ENCODE measurements at regions not wholly inside any gene's neighbourhood (a gene's known extent, or its start where the extent isn't known, plus 50 kb on each side); places are given as distances from the start of the nearest gene placed in this dataset.
"Not testable (repeated sequence)": the region's sequence is repeated elsewhere in the genome, so short reads cannot be mapped to it uniquely, and the experiment has no call there.

DNA sequence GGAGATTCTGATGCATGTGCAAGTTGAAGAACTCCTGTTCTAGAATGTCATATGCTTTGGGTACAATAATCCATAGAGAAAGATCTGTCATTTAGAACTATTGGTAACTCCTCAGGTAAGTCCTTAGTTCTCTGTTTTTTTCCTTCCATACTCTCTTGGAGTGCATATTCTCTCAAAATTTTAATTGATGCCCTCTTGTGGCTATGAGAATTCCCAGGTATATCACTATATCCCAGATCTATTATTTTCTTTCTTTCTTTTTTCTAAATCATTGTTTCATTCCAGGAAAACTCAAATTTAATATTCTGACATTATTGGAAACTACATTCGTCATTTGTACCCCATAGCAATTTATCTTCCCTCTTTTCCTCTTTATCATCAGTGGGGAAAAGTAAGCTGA lies 485.4 kb downstream of the KLF5 start:
- DNase-seq = no peak

DNA sequence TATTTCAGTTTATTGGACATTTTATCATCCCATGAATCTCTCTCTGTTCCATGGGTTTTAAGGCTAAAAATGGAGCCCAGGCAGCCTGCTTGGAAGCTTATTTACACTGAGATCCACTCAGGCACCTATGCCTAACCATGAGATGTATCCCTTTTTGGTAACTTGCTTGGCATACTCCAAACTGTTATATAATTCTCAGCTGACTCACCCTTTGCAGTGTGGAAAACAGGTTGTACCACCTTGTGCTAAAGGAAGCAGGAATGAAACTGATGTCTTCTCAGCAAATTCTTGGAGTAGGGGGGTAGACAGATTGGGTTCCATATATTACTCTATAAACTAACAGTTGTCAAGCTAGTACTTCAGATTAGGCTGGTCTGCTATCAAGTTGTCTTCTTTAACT lies 483.6 kb downstream of the KLF5 start:
- no peak for DNase-seq

DNA sequence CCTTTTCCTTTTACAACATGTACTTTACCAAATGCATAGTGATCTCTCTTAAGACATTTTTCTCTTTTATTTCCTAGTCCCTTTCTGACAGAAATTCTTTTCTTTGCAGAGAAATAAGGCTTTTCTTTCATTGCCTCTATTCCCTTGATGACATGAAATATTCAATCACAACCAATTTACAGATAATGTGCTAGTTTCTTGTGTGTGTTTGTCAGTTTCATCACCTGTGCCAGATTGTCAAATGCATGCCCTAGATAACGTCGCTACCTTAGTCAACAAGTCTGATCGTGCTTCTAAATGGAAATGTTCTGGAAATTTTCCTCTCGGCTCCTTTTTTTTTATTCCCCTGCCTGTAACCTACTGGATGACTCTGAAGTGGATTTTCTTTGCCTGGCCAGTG lies 478.1 kb downstream of the KLF5 start:
- DNase-seq = no peak

DNA sequence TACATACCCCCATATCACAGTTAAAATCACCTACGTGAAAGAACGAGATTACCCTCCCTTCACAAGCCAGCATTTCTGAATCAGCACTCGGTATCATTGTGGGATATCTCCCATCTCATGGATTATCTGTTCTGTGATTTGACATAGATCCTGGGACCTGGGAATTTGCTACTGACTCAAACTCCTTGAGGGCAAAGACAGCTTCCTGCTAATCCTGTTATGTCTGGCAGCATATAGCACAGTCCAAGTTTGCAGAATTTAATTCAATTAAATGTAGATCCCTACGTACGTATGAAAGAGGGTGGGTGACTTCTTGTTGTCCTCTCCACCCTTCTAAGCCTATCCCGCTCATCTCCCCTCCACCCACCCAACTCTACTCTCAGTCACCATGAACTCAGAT lies 476.5 kb downstream of the KLF5 start:
- no peak for DNase-seq

DNA sequence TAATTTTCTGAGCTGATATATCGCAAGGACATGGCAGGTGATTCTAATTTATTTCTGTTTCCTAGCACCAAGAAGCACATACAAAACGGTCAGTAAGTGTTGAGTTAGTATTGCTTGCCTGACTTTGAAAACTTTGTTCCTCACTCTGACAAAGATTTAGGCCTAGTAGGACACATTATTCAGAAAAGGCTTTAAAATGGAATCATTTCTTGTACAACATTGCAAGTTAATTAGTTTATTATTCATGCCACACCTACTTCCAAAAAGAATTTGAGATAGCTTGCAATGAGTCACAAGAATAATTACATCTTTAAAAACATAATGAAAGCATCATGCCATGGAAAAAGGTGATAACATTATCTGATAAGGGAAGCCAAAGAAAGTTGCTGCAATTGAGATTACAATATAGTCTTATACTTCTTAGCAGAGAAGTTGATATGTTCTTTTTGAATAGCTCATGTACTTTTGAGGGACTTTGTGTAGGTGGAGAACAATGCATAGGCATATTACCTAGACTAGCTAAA lies 474.2 kb downstream of the KLF5 start:
- no peak for DNase-seq

DNA sequence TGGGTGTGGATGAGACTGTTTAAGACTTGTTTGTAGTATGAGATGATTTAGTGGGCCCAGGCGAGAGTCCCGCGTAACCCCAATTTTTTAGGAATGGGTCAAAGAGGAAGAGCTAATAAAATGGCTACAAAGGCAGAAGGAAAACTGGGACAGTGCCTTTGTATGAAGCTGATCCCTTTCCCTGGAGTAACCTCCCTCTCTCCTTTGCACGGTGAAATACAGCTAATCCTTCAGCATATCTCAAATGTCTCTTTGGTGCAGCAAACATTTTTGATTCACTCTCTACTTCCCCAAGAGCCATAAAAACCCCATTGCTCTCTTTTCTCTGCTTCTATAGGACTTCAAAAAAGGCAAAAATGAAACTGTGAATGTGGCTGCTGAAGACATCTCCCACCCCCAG lies 473.8 kb downstream of the KLF5 start:
- DNase-seq = no peak

DNA sequence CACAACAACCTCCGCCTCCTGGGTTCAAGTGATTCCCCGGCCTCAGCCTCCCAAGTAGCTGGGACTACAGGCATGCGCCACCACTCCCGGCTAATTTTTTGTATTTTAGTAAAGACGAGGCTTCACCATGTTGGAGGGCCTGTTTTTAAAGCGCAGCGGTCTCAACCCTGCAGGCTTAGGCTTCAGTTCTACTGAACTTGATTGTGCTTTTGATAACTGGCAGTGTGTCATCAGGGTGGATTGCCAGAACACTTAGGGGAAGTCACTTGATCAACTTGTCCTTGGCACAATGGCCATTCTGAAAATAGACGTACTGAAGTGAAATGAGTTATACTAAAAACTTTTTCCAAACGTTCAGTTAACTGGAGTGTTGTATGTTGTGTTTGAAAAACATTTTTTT lies 472.2 kb downstream of the KLF5 start:
- no peak for DNase-seq

DNA sequence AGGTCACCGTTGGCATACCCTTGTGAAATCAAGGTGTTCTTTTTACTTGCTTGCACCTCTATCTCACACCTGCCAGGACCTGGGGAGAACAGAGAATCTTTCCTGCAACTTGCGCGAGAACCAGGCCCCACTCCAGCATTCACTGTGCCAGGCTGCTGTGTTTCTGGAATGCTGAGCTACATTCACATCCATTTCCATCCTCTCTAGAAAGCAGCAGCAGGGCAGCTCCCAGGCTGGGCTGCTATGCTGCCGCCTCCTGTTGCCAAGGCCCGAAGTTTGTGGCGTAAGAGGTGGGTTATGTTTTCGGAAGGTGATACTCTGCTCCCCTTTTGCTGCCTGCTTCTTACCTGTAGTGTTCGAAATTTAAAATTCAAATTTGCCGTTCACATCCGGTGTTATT lies 464.1 kb downstream of the KLF5 start:
- no peak for DNase-seq

DNA sequence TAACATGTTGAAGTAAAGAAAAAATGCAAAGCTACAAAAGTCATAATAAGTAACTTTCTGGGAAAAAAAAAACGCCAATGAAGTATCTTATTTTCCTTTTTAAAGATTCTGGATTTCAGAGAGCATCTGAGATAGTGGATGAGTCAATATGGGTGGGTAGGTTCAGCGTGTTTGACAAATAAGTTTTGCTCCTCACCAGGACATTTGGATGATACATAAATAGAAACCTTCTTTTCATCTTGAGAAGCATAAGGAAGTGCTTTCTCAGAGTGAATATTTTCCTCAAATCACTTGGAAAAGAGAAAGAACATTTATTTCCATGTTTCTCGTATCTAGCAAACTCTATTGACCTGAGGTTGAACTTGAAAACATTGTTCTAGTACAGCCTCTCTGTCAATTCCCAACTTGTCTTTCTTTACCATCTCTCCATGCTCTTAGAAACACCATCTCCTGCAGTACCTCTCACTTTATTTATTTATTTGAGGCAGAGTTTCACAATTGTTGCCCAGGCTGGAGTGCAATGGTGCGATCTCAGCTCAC lies 463.2 kb downstream of the KLF5 start:
- no peak for DNase-seq

DNA sequence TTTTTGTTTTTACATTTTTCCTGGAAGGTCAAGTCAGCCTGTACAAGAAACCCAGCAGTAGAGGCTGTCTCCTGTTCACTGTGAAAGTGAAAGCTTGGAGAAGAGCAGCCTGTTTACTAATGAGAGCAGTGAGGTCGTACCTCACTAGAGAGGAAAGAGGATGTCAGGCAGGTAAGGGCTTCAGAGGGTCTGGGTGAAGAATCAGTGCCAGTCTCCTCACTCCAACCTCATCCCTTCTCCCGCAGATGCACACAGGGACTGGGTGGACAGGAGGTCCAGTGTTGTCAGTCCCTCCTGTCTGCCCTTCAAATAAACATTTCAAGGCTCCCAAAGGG lies 462.5 kb downstream of the KLF5 start:
- DNase-seq = peak; percentile 21

DNA sequence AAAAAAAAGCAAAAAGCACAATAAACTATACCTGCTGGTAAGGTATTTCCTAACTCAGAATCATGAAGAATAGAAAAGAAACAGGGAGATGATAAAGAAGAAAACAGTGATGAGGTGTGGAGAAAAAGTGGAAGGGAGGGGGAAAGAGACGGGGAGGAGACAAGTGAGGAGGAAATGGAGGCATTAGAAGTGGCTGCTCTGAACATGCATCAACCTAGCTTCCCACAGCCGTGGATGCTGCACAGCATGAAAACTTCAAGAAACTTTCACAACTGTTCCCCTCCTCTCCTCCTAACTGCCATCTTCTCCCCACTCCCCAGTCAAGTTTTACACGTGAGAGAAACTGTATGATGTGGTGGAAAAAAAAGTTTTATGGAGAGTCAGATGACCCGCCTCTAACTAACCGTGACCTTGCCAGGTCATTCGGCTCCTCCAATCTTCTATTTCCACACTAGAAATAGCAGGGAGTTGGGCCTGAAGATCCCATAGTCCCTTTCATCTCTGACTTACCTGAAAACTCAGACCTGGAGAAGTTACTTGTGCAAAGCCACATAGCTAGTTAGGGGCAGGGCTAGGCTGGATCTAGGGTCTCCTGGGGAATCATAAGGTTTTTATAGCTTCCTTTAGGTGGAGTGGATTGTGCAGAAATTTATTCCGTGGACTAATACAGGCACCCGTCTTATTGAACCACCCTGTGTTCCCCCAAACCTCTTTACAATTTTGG lies 461.9 kb downstream of the KLF5 start:
- DNase-seq = peak; percentile 38

DNA sequence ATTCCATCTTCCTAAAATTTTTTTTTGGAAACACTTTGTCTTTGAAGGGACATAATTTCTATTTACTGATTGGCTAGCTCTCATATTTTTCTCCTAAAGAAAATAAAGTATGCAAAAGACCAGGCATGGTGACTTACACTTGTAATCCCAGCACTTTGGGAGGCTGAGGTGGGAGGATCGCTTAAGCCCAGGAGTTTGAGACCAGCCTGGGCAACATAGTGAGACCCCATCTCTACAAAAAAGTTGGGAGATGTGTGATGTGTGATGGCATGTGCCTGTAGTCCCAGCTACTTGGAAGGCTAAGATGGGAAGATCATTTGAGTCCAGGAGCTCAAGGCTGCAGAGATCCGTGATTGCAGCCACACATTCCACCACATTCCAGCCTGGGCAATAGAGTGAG lies 461.3 kb downstream of the KLF5 start:
- DNase-seq = not testable (repeated sequence)

DNA sequence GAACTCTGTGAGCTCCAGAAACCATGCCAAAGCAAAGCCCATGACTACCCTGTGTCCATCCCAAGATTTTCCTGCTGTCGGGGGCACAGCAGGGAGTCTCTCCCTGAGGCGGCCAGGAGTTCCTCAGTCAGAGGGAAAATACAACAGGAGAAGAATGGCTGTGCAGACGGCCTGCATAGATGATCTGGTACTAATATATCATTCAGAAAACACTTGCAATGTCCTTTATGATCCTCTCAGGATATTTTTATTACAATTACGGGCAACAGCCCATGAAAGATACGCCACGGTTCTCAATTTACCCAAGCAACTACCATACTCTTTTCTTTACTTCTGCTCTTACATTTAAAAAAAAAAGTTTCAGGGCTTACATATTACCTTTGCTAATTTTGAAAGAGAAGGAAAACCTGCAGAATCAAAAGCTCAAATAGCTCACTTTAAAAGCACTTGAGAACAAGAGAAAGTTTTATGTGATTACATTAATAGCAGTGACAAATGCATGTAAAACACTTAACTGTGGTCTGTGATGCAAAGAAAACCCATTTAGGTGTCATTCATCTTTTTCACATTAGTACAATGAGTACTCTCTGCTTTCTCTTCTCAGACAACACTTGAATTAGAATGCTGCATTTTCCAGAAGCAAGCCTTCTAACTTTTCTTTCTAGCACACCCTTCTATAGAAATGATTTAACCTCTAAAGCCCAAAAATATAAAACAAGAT lies 460.8 kb downstream of the KLF5 start:
- DNase-seq = no peak

DNA sequence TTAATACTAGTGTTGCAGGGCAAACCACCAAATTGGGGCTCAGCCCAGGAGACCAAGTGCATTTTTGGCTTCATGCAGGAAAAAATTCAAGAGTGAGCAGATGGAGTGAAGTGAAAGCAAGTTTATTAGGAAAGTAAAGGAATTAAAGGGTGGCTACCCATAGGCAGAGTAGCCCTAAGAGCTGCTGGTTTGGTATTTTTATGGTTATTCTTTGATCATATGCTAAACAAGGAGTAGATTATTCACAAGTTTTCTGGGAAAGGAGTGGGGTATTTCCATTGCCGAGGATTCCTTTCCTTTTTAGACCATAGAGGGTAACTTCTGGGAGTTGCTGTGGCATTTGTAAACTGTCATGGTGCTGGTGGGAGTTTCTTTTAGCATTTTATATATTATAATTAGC lies 459.0 kb downstream of the KLF5 start:
- DNase-seq = no peak

DNA sequence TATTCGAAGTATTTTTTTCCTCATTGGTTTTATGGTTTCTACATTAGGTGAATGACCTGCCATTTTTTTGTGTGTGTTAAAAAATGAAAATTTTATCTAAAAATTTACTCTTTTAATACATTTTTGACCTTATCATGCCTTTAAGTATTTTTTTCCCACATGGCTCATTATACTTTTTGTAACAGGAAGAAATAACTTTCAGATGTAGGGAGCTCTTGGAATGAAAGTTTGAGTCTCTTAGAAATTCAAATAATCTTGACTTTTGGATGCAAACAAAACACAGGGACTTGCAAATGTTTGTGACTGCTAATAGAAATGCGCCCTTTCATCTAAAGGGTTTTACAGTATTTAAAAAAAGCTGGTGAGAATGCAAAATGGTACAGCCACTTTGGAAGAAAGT lies 457.9 kb downstream of the KLF5 start:
- no peak for DNase-seq

DNA sequence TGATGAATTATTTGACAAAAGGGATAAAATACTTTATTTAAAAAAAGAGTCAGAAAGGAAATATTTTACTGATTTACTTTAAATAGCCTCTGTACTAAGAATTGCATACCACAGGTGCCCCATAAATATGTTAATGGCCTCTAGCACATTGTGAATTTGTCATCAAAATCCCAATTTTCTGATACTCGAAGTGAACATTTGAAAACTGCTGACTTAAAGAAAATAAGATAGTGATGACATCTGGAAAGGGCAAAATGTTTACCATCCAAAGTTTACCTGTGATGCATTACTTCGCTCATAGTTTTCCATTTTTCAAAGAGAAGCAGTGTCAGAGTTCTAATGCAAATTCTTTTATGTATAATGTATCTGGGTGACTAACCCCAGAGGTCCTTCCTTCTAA lies 455.4 kb downstream of the KLF5 start:
- no peak for DNase-seq

DNA sequence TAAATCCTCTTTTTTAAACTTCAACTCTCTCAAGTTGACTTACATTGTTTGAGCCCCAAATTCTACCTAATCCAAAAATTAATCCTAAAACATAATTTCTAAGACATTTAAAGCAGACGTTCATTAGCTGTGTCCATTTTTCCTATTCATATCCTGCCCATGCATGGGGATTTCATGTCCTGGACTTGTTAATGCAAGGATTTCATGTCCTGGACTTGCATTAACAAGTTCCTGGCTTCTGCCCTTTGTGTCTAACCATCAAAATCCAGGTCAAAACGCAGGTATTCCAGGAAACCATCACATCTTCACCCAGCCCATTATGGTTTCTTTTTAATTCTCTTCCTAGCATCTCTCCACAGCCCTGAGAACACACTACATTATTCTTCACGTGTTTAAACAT lies 454.9 kb downstream of the KLF5 start:
- no peak for DNase-seq

DNA sequence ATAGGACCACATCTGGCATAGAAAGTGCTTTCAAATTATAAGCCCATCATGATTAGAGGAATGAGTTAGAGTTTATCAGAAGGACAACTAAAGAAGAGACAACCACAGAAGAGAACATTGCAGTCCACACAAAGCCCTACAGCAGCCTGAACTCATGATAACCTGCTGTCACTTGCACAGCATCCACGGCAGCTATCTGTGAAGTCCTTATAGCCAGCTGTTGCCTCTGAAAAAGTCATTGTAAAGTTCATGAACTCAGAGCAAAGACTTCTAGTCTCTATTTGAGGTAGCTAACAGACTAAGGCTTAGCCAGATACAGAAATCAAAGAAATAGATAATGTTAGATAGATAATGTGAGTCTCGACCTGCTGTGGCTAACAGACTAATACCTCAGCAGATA lies 450.0 kb downstream of the KLF5 start:
- no peak for DNase-seq

DNA sequence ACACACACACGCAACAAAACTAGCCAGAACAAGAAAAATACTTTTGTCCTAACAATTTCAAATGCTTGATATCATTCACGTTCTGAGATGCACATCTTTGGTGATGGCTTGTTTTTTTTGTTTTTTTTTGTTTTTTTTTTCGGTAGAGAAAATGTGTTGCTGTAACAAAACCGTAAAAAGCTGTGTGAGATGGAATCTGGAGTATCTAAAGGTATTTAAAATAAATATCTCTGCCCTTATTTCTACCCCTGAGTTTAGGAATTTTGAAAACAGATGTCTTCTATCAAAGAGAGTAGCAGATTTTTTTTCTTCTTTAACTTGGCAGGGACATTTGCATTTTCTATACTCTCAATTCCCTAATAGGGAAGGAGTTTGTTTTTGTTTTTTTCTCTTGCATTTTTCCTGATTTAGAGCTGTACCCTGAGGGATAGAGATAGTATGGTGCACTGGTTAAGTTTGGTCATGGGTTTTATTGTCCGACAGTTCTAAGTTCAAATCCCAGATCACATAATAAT lies 446.6 kb downstream of the KLF5 start:
- no peak for DNase-seq

DNA sequence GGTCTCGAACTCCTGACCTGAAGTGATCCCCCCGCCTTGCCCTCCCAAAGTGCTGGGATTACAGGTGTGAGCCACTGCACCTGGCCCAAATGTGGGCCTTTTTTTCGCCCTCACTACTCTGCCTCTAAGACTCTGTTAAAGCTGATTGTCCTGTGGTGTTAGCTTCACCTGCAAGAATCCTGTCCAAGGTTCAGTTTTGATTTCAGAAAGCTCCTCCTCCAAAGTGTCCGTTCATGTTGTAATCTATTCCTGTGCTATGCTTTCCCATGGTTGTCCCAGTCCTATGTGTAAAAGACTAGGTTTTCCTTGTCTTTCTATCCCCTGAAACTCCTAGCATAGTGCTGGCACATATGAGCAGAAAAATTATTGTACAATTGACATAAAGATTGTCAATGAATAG lies 440.9 kb downstream of the KLF5 start:
- no peak for DNase-seq

DNA sequence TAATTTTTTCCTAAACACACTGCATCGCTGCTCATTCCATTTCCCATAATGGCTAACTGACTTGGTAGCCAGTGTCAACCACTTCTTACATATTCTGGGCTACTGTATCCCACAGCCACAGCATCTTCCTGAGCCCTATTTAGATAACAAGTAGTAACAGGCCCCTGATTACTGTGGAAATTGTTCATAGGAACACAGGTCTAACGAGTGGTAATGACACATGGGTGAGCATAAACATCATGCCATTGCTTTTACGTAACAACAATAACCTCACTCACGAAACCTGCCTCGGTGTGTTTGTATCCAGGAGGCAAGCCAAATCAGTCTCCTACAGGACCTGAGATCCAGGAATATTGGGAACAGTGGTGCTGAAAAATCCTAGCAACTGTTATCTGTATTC lies 438.6 kb downstream of the KLF5 start:
- DNase-seq = no peak

DNA sequence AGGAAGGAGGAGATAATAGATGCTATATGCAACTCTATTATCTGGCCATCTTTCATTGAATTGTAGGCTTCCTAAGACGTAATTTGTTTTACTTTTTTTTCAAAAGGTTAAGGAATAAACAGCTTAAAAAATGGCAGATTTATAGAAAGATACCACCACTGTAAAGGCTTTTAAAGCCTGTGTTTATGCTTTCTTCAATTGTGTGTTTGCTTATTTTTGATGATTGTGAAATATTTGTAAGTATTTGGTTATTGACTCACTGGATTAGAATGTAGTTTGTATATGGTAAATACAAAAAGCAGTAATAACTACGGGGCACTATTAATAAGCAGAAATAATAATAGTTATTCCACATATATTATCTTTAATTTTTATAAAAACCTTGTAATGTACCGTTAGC lies 437.9 kb downstream of the KLF5 start:
- DNase-seq = no peak

DNA sequence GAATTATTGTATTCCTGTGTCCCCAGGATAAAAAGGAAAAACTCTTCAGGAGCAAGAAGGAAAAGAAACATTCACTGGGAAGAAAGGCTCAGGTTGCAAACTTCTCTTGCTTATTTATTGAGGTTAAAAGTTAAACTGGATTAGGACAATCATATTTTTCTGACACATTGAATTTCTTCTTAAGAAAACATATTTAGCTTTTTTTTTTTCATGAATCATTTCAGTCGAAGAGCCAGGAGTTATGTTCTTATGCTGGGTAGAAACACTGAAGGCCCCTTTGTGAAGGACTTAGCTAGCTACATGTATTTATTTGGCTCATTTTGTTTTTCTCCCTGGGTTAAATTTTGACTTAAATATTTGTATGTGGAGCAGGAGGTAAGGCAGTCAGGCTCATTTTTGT lies 434.0 kb downstream of the KLF5 start:
- no peak for DNase-seq

DNA sequence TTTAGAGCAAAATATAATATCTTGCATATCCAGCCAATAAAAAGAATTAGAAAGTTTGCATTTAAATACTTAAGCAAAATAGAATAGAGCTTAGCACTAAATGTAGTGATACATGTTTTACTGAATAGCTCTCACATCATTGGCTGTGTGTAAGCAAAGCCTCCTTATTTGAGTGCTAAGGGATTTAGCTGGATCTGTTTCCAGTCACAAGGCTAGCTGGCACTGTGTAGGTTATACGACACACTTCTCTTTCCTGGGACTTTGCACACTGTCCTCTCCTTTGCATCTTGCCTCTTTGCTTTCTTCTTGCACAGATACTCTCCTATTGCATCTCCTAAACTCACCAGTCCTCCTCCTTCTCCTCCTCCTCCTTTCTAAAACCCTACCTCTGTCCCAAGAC lies 423.8 kb downstream of the KLF5 start:
- no peak for DNase-seq

All from CD4-positive, alpha-beta T cell treated with Interleukin-17A for 4 hours (primary cell).